NCI-H146 treated with DMSO at 0.1 percent for 48 hours (cell line): ENCODE measurements at regions not wholly inside any gene's neighbourhood (a gene's known extent, or its start where the extent isn't known, plus 50 kb on each side); places are given as distances from the start of the nearest gene placed in this dataset.

Experiments used
- DNase-seq: peaks from one replicate; lab custom pipeline; 2025; ENCODE audit not compliant: unreplicated experiment; lab: John Stamatoyannopoulos, UW

DNA sequence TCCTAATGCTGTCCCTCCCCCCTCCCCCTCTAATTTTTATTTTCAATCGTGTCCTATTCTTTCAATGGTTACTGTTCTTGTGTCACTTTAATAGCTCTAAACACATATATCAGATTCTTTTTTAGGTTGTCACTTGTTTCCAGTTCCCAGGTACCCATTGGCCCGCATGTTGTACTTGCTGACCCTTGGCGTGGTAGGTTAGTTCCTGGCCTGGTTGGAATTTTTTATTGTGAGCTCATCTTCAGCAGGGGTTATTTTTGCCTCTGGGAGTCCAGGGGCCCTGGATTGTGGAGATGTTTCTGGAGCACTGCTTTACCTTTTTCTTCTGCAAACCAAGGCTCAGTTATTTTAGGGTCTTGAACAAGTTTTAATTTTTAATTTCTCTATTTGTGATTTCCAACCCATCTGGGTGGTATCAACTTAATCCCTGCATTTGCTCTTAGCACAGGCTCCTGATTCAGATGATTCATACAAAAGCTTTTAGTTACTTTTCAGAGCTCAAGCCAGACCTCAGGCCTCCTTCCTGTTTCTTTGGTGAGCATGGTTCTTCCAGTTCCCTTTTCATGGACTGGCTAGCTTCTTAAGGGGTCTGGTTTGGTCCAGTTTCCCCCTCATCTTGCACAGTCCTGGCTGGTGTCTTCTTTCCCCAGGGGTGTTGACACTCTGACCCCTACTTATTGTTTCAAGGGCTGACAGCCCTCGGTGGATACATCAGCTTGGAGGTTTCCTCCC lies 220.5 kb downstream of the TM9SF2 start:
- no peak for DNase-seq

DNA sequence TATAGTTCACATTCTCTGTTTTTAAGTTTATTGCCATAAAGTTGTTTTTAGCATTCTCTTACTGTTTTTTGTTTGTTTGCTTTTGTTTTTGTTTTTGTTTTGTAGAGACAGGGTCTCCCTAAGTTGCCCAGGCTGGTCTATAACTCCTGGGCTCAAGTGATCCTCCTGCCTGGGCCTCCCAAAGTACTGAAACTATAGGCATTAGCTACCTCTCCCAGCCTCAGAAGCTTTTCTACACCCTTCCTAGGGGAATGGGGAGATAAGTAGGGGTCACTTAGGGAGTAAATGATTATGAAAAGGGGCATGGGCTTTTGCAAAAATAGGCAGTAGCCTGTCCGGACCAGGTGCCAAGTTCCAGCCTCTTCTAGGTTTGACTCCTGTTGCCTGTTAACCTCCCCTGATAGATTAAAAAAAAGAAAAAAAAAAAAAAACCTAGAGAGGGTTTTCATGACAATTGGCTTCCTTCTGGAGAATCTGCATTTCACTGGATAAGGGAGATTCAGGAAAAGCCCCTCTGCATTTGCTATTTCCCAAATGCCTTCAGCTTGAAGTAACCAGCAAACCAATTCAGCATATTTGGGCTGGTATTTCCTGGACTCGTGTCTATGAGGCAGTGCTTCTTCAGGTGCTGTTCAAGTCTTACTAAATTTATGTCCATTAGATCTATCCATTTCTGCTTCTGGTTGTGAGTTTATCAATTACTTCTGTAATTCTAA lies 216.8 kb downstream of the TM9SF2 start:
- no peak for DNase-seq

DNA sequence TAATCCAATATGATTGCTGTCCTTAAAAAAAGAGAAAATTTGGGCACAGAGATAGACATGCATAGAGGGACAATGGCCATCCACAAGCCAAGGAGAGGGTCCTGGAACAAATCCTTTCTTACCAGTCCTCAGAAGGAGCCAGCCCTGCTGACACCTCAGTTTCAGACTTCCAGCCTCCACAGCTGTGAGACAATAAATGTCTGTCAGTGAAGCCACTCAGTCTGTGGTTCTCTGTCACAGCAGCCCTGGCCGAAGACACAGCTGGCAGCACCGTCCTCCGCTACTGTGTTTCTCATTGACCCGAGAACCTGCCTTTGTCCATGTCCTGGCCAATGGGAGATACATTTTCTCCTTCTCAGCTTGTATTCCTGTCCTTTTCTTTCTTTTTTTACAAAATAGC lies 207.9 kb downstream of the TM9SF2 start:
- DNase-seq: no peak

DNA sequence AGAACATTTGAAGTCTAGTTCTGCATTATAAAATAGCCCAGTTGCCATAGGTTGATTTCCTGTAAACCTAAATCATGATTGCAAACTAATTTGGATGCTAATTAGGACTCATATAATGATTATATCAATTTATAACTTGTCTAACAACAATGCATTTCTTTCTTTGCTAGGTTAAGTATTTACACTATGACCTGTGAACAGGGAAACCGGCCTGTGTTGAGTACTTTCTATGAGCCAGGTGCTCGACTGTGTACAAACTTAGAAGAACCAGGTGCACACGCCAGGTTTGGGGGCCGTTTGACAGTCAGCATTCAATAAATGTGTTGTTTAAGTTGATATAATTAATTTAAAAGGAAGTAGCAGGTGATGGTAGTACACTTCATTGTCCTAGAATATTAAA lies 203.1 kb downstream of the TM9SF2 start:
- peak; percentile 76 for DNase-seq

DNA sequence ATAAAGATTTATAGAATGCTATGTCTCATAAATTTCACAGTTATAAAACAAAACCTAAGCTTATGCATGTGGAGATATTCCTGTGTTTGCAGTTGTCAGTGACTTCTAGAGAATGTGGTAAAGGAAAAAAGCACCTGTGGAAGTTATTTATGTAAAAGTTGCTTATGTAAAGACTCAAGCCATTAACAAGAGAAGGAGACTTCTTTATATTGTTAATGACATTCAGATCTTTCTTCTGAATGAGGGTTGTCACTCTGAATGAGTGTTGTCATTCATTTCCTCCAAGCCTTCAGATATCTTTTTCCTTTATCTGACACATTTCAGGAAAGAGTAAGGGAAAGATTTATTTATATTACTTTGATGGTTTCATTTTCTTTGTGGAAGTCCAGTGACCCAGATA lies 202.6 kb downstream of the TM9SF2 start:
- no peak for DNase-seq

DNA sequence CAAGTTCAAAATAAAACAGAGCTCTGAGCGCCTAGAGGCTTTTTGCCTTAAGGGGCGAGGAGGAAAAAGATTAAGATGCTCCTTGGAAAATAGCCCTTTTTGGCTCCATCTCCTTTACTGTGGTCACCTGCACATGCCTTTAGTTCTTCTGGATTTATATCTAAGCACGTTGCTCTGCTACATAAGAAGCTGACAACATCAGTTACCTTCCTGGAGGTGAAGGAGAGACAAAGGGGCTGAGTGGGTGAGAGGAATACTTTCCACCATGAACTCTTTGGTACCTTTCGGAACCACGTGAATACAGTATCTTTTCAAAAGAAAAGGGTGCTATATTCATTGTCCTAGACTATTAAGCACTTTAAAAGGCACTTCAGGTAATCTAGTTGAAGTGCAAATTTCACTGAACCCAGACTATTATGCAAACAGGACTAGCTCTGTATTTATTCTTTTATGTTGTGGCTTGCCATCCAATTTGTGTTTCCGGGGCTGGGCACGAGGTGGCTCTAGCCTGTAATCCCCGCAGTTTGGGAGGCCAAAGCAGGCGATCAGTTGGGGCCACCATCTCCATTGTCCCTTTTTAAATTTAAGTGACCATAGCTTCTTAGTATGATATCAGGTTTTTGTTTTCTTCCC lies 201.5 kb downstream of the TM9SF2 start:
- DNase-seq: no peak

DNA sequence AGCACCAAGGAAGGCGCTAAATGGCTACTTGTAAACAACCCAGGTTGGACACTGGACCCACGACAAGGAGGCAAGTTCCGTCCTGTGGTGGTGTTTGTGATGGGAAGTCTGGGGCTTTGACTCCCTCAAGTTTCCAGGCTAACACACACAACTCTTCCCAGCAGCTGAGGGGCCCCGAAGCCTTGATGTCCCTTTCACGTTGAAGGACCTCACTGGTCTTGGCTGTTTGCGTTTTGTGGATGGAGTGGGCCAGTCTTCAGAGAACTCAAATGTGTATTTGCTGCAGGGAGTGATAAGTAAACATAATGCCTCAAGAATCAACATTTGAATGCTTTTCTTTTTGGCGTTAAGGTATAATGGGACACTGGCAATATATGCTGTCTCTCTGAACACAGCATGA lies 199.2 kb downstream of the TM9SF2 start:
- no peak for DNase-seq

DNA sequence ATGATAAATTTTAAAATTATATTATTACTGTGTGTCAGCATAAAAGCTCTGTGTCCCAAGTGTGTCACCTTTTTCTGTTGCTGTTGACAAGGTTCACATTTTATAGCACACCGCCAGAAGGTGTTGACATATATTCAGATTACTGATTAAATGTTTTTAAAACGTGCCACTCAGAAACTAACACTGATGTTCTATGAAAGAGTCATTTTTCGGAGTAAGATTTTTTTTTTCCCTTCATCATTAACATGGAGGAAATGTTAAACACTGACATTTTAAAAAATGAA lies 197.5 kb downstream of the TM9SF2 start:
- no peak for DNase-seq

DNA sequence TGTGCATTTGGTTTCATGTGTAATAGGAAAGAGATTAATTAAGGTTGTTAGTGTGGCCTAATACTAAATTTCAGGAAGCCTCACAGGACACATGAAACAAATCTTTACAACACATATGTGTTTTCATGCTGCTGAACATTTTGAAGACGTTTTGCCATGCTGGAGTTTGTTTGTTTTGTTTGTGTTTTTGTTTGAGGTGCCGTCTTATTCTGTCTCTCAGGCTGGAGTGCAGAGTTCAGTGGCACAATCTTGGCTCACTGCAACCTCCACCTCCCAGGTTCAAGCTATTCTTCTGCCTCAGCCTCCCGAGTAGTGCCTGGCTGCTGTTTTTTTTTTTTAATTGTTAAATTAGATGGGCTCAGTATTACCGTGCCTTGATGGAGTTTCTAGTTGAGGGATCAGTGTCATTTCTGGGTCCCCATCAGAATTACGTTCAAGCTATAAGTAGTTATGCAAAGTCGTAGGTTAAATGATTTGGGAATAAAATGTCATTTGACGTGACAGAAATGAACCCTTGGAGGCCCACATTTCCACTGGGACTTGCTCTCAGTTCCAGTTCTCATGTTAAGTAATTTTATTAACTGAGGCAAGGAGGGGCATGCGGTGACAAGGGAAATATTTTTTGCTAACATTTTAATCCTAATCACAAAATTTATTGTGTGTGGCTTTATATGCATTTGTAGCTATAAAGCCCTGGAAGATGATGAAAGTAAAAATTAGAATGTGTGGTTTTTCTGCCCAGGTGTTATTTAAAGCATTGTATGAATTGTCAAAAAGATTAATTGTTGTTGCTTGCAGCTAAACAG lies 196.9 kb downstream of the TM9SF2 start:
- no peak for DNase-seq

DNA sequence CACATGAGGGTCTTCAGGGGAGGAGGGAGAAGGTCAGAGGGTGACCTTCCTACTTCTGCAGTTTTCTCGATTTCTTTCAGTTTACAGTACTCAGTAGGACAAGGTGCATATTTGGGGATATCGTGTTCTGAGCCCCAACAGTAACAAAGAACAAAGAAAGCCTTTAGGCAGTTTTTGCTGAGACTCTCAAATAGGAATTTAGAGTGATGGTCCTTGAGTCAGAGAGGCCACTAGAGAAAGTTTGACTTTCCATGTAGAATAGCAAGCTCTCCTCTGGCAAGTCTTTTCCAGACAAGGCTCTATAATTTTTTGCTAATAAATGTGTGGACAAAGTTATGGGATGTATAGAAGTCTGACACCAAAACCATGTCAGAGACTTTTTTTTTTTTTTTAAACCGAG lies 194.6 kb downstream of the TM9SF2 start:
- no peak for DNase-seq

DNA sequence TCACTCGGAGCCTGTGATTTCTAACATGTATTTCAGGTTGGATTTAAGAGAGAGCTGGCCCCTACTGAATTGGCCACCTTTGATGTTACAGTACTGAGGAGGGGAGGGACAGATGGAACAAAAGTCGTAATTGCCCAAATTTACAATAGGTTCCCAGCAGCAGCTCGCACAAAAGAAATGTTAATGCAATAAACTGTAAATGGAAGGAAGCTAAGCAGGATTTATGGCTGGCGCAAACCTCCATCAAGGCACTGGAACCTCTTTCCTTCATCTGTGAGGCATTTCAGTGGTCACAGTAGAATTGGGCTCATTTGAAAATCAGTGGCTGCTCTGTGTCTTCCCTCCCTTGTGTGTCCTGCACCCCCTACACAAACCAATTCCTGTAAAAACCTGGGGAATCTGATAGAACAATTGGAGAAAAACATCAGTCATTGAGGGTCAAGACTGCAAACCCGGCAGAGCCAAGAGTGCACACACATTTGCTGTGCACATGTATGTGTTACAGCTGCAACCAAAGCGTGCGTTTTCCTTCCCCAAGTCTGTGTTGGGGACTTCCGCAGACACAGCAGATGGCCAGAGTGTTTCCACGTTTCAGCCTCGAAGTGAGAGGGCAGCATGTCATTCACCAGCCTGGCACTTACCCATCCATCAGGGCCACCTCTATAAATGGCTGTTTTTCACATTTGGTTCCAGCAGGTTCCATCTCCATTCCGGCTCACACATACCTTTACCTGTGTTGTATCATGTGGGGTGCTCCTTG lies 192.8 kb downstream of the TM9SF2 start:
- no peak for DNase-seq

DNA sequence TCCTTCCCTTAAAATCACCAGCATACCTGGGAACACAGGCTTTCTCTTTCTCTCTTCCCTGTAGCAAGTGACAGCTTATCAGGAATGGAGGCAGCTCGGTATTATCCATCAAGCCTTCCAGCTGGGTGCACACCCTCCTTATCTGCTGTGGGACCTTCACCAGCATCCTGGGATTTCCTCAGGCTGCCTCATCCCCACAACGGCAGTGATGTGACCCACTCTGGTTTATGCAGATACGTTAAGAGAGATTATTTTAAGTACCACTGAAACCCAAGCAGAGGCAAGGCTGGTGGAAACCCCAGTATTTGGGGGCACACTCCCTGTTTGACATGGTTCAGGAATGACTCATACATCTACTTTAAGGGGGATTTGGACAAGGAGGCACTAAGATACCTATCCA lies 192.1 kb downstream of the TM9SF2 start:
- no peak for DNase-seq

DNA sequence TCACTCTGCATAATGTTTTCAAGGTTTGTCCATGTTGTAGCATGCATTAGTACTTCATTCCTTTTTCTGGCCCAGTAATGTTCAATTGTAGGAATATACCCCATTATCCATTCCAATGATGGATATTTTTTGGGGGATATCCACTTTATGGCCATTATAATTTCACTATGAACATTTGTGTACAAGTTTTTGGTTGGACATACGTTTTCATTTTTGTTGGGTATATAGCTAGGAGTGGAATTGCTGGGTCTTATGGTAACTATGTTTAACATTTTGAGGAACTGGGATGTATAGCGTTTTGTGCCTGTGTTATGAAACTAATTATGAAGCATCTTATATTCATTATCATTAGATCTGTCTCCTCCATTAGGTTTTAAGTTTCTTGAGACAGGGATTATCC lies 191.6 kb downstream of the TM9SF2 start:
- DNase-seq: no peak

DNA sequence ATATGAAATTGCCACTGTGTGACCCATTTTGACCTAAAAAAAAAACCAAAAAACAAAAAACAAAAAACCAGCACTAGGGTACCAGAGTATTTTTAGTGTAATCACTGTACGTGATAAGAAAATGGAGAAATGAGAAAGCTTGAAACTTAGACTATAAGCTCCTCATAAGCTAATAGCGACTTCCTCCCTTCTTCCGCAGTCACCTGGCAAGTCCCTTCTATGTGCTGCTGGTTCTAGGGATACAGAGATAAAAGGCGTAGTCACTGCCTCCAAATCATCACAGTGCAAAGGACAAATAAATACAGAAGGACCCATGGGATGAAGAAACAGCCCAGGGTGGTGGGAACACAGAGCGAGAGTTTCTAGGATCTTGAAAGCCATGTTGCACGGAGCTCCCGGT lies 190.3 kb downstream of the TM9SF2 start:
- DNase-seq: no peak

DNA sequence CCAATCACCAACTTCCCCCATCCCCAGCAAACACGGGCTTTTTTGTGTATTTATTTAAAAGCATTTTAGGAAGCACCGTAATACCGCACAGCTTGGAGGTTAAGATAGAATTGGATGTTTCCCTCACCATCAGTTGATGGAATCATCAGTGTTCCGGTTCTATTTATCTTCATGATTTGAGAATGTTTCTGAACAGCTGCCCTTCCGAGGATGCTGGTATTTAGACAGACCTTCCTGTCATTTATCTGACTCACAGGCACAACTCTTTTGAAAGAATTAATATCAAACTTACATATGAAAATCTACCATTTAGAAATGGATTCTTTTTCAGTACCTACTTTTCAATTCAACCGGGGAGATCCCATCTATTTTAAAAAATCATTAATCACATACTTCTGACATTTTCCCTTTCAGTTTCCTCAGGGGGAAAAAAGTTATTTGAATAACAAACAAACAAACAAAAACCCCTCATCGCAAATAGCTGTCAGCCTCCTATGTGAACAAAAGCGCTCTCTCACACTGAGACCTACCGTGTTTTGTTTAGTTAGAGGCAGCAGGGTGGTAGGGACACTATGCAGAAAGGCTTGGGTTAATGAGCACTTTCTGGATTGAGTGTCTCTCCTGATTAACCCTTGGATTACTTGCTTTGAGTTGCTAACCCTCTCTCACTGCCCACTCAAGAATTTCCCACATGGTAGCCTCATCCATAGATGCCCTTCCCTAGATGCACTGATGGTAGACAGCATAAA lies 189.3 kb downstream of the TM9SF2 start:
- DNase-seq: peak; percentile 44

DNA sequence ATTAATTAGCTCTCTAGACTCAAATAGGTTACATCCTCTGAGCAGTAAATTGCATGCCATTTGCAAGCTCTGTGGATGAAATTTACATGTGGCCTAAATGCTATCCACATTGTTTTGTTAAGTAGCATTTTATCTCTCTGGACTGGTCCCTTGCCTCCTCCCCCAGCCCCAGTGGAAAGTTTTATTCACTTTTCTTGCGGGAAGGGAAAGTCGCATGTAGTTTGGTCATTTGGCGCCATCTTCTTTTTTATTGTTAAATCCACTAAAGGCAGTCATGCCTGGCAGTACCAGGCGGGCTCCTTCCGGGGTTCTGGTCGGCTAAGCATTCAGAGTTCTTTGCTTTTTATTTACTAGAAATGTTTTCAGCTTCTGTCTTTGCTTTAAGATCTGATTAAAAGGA lies 188.7 kb downstream of the TM9SF2 start:
- no peak for DNase-seq

DNA sequence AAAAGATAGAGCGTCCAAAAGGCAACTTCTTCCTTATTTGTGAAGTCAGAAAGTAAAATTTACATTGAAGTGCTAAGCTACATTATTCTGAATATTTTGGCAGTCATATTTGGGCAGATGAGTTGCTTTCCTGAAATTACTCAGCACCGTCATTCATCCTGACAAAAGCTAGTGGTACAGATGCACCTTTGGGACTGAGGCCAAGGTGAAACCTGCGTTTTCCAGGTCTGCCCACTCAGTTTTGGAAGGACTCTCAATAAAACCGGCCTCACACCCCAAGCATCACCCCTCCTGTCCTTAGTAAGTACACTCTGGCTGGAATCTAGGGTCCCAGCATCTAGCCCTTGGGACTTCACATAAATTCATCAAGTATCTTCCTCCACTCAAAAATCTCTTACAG lies 187.5 kb downstream of the TM9SF2 start:
- DNase-seq: no peak

DNA sequence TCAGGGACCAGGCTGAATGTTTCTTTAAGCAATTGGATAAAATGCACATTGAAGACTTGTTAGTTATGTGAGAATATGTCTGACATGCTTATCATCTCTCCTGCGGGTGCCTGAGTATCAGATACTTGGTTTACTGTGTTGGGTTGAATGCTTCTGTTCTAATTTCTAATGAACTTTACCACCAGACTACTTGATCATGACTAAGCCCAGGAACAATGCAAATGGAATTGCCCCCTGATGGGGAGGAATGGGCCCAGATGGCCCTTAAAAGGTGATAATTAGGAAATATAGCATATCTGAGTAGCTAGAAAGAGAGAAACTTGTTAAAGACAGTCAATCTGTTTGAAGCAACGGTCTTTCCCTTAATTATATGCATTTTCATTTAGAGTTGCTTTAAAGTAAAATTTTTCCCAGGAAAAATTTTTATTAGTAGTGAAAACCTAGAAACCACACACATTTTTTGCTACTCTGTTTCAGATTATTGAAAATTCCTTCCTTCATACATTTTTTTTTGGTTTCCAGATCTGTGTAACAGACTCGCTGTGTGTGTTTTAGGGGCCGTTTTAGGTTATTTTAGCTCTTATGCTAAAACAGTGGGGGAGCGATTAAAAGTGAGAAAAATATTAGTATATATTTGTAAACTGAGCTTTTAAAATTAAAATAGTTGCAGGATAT lies 186.6 kb downstream of the TM9SF2 start:
- peak; percentile 26 for DNase-seq

DNA sequence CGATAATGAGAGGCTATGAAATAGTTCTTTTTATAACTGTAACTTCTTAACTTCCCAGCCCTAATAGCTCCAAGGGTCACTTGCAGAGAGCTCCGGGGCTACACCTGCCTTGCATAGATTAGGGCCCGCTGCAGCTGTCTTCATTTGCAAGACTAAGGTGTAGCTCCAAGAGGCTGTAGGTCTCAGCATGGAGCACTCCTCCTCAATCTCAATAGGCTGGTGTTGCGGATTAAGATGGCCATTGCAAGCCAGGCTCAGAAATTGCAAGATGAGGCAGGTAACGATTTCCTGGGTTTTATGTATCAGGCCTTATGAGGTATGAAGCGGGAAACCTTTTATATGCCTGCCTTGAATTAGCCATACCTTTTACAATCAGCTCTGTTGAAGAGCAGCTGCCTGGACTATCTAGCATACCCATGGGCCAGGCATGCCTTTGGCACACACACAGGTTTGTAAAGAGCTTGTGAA lies 185.7 kb downstream of the TM9SF2 start:
- DNase-seq: peak; percentile 57

DNA sequence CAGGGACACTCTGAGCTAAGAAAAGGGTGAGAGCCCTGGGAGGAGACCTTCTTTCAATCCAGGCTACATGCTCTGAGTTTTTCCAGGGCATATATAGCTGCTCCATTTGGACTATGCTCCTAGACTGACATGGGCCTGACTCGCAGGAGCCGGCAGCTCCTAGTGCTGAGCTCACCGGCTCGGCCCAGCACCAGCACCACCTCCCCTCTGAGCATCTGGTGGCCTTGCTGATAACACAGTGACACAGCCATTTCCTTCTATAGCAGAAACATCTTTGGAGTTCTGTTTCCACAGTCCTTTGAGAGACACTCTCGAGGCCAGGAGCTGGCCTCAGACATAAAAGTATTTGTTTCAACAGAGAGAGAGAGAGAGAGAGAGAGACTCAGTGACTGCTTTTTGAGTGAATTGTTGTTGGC lies 184.9 kb downstream of the TM9SF2 start:
- DNase-seq: peak; percentile 14
